HG03432 (cell line): ENCODE measurements at regions not wholly inside any gene's neighbourhood (a gene's known extent, or its start where the extent isn't known, plus 50 kb on each side); places are given as distances from the start of the nearest gene placed in this dataset.
"Not testable (repeated sequence)": the region's sequence is repeated elsewhere in the genome, so short reads cannot be mapped to it uniquely, and the experiment has no call there.

Experiments
- ATAC-seq: cut with Tn5 transposase; IDR thresholded peaks from one replicate; pipeline ENCODE4 v1.9.1; 2021; ENCODE audit warnings: mild to moderate bottlenecking, moderate library complexity; ENCODE audit not compliant: unreplicated experiment

DNA sequence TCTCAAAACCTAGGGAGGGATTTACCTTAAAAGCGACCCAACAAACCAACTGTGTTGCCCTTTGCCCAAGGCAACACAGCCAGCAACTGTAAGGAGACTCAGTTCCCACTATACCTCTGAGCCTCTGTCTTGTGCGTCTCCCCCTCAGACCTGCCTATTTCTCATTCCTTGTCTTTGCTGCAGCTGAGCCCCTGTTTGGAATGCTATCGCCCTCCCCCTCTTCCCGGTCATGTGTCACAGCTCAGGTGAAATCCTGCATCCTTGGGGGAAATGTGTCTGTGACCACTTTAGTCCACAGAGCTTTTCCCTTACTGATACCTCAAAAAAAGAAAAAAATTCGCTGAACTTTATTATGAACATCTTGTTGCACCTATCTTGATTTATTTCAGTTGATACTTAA, 52.0 kb upstream of the LRIG1 start:
- ATAC-seq, result no peak

DNA sequence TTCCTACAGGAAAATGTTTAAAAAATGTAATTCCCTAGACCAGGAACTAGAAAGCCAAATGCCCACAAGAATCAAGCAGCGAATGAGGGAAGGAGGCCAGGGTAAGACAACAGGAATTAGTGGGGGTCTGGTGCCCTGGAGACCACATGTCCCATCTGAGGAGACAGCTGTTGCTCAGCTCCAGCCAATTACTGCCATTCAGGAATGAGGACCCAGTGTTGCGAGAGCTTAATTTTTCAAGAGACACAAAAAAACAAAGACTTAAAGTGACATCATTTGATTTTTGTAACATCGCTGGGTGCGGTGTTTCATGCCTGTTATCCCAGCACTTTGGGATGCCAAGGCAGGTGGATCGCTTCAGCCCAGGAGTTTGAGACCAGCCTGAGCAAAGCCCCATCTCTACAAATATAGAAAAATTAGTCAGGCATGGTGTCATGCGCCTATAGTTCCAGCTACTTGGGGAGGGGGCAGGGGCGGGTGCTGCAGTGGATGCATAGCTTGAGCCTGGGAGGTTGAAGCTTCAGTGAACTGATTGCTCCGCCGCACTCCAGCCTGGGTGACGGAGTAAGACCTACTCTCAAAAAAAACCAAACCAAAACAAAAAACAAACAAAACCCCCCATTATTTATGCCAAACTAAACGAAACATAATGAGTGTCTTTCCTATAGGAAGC, 52.8 kb upstream of the LRIG1 start:
- ATAC-seq, result no peak

DNA sequence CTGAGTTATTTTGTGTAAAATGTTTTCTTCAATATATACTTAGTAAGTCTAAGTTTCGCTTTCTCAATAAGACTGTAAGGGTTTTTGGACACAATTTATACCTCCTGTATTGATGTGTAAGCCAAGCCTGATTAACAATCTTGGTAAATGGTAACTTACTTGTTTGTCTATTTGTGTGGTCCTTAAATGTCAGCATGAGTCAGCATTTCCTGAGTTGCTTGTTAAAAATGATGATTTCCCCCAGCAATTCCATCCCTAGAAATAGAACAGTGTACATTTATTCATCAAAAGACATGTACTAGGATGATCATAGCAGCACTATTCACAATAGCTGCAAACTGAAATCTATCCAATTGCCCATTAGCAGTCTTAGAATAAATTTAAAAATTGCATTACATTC, 53.4 kb upstream of the LRIG1 start:
- ATAC-seq, result no peak

DNA sequence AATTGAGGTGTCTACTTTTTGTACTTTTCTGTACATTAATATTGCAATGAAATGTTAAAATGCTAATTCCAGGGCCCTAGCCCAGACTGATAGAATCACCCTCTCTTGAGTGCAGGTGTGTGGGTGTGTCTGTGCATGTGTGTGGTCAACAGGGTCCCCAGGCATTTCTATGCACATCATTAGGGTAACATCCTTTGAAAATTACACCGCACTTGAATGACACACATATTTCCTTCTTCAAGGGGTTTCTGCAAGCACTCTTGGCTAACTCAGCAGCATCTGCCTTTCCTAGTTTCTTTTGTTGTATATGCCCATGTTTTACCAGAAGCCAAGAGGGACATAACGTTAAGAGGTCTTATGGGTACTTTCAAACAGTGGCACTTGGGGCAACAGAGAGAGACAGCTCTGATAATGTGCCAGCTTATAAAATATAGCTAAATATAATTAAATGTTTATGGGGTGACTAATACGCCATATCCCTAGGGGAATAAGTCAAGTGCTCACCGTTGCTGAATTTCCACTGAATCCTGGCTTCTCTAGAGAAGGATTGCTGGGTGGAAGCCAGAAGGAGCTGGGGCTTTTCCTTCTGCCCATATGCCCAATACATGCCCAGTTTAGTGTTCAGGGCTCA, 54.5 kb upstream of the LRIG1 start:
- ATAC-seq, result no peak

DNA sequence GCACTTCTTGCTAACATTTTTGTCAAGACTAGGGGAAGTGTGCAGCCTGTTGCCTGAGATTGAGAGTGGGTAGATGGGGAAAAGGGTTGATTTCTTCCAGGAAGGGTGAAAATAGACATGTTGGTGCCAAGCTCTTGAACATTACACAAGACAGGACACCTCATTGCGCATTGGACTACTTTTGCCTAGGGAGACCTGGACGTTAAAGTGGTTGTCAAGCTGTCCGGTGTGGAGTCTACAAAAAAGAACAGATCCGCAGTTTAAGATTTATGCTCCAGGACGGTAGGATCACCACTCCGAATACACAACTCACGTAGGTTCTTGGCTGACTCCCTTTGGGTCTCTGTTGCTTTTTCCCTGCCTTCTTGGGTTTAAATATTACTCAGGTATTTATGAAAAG, 56.3 kb upstream of the LRIG1 start:
- ATAC-seq, result no peak

DNA sequence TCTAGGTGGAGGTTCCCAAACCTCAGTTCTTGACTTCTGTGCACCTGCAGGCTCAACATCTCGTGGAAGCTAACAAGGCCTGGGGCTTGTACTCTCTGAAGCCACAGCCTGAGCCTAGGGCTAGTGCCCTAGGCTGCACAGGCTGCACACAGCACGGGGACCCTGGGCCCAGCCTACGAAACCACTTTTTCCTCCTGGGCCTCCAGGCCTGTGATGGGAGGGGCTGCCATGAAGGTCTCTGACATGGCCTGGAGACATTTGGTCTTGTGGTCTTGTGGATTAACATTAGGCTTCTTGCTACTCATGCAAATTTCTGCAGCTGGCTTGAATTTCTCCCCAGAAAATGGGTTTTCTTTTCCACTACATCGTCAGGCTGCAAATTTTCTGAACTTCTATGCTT, 59.1 kb upstream of the LRIG1 start:
- ATAC-seq, result not testable (repeated sequence)

DNA sequence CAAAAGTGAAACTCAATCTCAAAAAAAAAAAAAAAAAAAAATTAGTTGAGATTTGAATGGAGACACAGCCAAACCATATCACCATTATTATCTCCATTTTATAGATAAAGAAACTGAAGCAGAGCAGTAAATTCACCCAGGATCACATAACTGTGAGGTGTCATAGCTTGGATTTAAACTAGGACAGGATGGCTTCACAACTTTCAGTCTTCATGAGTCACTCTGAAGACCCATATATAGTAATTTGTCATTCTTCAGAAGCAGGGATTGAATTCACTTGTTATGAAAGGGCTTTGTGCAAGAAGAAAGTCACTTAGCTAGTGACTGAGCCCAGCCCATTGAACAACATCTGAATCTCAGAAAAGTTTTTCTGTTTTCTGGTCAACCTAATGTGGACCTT, 60.5 kb upstream of the LRIG1 start:
- no peak for ATAC-seq

DNA sequence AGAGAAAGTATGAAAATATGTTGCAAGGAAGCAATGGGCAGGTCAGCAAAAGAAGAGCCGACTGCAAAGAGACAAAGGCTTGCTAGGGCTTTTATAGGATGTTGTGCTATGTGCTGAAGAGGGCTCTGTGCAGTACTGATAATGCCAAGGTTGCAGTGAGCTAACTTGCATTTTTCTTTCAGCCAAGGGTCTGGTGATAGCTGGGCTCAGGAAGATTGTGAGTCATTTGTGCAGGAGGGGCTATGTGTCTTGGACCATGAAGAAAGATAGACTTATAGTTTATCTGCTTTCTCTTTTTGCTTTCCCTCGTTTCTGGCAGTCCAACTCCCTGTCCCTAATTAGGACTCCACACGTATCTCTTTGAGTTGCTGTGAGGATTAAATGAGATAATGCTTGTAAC, 64.5 kb upstream of the LRIG1 start:
- ATAC-seq, result no peak

DNA sequence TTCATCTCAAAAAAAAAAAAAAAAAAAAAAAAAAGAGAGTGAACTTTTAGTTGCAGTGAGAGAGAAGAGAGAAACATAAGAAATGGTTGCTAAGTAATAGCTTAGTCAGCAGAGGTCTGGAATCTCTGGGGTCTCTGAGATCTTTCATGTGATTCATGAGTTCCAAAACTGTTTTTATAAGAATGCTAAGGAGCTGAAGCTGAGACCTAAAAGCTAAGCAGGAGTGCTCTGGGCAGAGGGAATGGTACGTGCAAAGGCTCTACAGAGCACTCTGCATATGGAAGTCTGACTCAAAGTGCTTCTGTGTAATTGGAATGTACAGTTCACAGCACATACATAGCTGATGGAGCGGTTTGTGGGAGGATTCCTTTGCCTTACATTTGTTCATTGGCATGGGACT, 66.3 kb upstream of the LRIG1 start:
- ATAC-seq, result no peak

DNA sequence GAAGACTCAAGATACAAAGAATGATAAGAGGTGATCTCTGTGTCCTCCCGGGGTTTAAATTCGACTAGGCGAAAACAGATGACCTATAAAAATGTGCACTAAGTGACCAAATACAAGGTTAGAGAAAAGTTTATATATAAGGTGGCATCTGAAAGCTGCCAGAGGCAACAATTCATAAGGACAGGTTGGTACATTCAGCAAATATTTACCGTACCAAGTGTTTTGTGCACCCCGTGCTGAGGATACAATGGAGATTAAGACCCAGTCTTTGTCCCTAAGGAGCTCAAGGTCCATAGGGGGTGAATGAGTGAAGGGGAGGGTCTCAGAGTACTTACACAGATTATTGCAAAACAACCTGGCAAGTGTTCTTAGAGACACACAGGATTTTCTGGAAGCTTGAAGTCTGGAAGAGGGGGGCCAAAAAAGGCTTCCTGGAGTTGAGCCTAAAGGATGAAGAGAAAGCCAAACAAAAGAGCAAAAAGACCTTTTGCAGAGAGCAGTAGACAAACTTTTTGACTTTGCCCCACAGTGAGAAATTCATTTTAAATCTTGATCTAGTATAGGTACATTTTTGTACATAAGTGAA, 71.4 kb upstream of the LRIG1 start:
- ATAC-seq, result no peak

DNA sequence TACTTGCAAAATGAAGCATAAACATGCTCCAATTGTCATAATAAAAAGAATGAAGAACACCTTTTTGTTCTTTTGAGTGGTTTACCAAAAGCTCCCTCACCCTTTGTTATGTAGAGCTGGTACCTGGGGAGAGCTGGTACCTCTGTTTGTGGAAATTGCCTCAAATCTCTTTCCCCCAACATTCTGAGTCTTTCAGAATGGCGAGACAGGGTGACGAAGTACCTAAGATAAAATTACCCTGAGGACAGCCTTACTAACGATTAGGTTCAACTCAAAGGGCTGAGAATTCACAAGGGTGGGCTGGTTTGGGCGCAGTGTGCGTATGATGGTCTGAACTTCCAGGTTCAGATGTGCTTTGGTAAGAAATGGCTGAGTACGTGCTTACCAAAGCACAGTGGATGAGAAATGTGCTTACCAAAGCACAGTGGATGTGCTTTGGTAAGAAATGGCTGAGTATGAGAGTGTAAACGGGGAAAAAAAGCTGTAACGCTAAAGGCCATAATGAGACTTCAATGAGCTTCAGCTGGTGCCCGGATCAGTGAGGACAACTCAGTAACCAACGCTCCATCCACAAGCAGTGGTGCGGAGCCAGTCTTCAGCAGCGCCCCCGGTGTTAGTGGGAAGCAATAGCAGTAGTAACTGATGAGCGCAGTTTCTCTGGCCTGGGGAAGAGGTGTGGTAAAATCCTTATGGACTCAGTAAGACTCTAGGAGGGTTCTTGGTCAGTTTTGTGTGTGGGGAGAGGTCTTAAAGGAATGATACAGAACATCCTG, 72.3 kb upstream of the LRIG1 start:
- ATAC-seq, result no peak

DNA sequence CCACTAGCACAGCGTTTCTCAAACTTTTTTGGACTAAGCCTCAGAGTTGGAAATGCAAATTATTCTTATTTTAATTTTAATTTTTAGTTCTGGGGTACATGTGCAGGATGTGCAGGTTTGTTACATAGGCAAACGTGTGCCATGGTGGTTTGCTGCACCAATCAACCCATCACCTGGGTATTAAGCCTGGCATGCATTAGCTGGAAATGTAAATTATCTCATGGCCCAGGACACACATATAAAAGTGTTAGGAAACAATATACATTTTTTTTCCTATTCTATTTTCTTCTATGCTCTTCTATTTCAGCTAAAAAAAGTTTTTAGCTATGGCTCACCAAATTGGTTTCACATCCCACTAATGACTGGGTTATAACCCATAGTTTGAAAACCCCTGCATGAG, 73.3 kb upstream of the LRIG1 start:
- ATAC-seq, result no peak

DNA sequence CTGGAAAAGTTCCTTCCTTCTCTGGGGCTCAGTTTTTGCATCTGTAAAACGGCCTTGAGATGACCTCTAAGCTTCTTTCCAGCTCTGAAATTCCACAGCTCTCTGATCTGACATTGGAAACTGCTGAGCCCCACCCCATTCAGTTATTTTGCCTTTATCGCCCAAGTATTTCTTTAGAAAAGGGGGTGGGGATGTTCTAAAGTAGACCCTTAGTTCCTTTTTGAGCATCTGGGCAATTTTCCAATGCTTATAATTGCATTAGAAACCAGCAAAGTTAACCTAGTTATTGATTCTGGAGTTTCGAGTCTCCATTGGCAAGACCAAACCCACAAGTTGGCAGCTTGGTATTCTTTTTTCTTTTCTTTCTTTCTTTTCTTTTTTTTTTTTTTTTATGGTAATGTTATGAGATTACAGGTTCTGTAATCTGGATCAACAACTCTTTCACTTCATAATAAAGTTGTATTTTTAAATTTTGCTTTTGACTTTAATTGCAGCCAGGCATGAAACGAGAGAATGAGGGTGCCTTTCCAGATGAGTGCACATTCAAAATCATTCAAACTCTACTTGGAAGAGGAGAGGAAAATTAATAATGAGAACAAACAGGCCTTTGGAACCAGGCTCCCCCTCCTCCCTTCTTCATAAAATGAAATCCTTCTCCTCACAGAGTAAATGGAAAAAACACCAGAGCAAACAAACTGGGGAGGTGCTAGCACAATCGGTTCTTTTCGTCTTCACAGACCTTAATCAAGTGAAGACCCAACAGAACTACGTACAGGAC, 76.8 kb upstream of the LRIG1 start:
- ATAC-seq, result no peak

DNA sequence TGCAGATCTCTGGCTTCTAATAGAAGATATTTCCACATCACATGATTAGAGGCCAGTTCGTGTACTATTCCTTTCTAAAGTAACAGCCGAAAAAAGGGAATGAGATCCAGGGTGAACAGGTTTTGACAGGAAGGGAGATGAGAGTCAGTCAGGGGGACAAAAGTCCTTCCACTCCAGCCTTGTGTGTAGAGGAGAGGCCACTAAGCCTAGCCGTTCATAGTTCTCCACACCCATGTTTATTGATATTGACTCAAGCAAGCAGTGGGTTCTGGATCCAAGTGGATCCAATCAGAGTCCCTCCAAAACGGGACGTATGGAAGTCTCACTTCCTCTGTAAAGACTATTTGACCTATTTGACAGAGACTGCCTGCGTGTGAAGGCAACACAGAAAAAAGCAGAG, 80.4 kb upstream of the LRIG1 start:
- no peak for ATAC-seq

DNA sequence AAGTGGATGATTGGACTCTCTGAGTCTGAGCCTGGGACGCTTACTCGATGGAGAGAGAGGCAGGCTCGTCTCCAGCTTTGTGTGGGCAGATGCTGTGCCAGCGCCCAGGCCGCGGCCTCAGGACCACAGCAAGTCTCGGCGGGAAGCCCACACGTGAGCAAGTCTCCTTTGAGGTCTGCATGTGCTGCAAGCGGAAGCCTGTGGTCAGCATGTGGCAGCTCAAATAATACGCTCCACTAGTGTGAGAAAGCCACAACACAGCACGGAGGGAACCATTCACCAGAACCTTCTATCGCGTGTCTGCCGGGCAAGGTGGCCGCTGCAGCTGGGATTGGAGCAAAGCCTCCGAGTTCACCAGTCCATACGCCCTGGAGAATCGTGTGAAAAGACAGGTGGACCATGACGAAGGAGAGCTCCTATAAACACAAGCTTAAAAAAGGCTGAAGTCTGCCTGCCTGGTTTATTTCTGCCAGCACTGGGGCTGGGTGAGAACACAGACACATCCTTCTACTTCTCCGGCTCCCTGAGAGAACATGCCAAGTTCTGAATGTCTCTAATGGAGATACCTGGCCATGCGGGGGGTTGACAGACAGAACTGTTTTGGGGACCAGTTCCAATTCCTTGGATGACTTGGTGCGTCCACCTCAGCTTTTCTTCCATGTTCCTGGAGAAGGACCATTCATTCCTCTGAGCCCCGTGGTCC, 82.0 kb upstream of the LRIG1 start:
- ATAC-seq, result peak; percentile 95

DNA sequence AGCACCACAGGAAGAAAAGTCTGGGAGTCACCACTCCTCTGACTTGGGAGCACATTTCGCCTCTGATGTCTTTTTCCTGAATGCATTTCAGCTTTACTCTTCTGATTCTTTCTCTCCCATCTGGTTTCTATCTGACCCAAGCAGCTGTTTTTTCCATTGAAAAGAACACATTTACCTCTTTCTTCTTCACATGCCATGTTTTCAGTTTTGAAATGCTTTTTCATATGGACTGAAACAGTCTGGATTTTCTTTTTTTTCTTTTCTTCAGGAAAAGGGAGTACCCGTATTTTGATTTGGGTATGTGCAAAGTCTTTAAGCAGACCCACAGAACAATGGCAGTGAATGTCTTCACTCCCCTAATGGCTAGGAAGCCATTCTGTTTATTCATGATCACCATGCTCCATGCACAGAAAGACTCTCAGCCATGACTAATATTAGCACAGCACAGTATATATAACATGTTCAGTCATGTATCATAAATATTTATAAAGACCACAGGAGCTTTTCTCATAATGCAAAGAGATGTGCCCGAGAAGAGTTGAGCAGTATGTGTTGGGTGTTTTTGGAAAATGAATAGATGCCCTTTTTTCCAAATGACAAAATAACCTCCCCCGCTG, 82.7 kb upstream of the LRIG1 start:
- ATAC-seq, result no peak

DNA sequence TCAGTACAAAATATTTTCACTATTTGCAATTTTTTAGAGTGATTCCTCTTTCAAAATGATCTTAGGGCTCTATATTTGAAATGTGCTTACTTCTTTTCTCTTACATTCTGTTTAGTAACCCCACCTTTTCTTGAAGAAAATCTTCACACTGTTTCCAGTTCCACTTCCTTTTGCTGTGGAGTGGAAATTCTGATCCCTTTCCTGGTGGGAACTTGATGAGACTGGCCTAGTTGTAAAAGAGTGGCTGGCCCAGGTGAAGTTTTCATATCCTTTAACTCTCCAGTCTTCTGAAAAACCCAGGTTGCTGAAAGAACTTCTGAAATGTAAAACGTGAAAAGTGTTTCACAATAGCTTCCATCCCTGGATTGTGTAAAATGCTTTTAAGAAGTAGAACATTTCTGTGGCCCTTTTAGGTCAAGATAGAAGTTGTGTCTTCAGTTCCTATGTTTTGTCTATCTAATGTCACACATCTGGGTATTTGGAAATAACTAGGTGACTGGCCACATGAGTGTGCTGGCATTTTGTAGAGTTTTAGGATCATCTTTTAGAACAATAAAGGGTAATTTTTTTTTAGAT, 84.8 kb upstream of the LRIG1 start:
- ATAC-seq, result no peak

DNA sequence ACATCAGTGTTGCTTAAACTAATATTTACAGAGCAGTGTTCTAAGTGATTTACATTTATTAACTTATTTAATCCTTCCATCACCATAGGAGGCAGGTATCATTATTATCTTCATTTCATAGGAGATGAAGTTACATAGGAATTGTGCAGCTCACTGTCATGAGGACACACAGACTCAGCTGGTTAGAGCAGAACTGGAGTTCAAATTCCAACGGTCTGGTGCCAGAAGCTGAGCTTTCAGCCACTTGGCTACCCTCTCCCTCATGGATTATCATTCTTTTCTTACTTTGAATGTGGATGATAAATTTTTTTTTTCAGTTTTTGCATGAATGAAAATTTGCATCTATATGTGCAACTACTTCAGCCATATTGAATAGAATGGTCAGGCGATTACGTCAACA, 86.0 kb upstream of the LRIG1 start:
- ATAC-seq, result no peak

DNA sequence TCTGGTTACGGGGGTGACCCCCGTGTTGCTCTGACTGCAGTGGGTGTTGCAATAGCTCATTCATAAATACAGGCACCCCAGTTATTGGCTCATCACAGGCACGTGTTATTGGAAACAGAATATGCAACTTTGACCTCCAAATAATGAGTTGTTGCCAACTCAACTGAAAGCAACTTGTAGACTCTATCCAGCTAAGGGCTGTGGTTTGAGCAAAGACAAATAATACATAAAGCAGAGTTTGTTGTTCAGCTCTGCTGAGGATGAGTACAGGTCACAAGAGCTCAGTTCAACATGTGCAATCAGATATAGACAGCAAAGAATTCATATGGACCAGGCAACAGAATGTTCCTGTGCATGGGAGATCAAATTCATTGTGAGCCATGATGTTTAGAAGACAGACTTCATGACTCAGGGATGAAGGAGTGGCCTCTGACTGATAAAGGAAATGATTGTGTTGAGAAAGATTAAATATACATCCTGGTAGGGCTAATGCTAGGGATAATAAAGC, 87.6 kb upstream of the LRIG1 start:
- no peak for ATAC-seq
